HTR-8/SVneo (cell line): ENCODE measurements at regions not wholly inside any gene's neighbourhood (a gene's known extent, or its start where the extent isn't known, plus 50 kb on each side); places are given as distances from the start of the nearest gene placed in this dataset.
A peak's percentile ranks its signal among the peaks of the same experiment; 100 is the strongest.

Experiments used
- DNase-seq: peaks from one replicate; pipeline ENCODE4 v3.0.0; 2011; ENCODE audit warnings: low spot score, mixed read lengths; ENCODE audit not compliant: insufficient read length
- FAIRE-seq: peaks from 2 replicates; lab custom pipeline; 2011; peaks lifted over from hg19 to GRCh38; lab: Jason Lieb, UNC

- no peak for FAIRE-seq
- DNase-seq = no peak
These were observed 87.0 kb upstream of the LRP1B start for GRCh38 chr2:142217804-142218203.

GRCh38 chr2:142200062-142200461 is 69.2 kb upstream of the LRP1B start:
- FAIRE-seq = no peak
- DNase-seq = no peak

- FAIRE-seq (no peak), DNase-seq (no peak)
These were observed 68.3 kb upstream of the LRP1B start for GRCh38 chr2:142199073-142199472.

GRCh38 chr2:142190805-142191204 is 60.0 kb upstream of the LRP1B start:
- peak; percentile 42 for FAIRE-seq
- DNase-seq = peak; percentile 9

GRCh38 chr2:142189501-142189900 is 58.7 kb upstream of the LRP1B start:
- FAIRE-seq = no peak
- no peak for DNase-seq

- DNase-seq = no peak
- FAIRE-seq = no peak
These were observed 57.7 kb upstream of the LRP1B start for GRCh38 chr2:142188562-142188961.

GRCh38 chr2:142180820-142181533 is 50.2 kb upstream of the LRP1B start:
- DNase-seq (peak; percentile 3), FAIRE-seq (no peak)
